DND-41 (cell line): ENCODE measurements at regions not wholly inside any gene's neighbourhood (a gene's known extent, or its start where the extent isn't known, plus 50 kb on each side); places are given as distances from the start of the nearest gene placed in this dataset.

Source experiments
- ATAC-seq: fragments of 200-7000 bp; cut with Tn5 transposase; 3 replicates; pipeline ENCODE4 v1.9.1; 2021; ENCODE audit warnings: low read depth; ENCODE audit not compliant: insufficient read depth
- DNase-seq: peaks from one replicate; pipeline ENCODE4 v3.0.0-alpha.2; 2020
- H2AFZ ChIP-seq: 2 replicates; pipeline ENCODE4 v1.6.0; 2012; ENCODE audit warnings: low read depth, low read length
- H3K27ac ChIP-seq: 2 replicates; pipeline ENCODE4 v1.5.1; 2012; ENCODE audit warnings: low read length, inconsistent platforms
- H3K27me3 ChIP-seq: fragments of 200-600 bp; sonication (generic); 2 replicates; pipeline ENCODE4 v1.6.0; 2012; ENCODE audit warnings: low read length, mild to moderate bottlenecking, inconsistent platforms; ENCODE audit not compliant: insufficient read depth, poor library complexity
- H3K36me3 ChIP-seq: 2 replicates; pipeline ENCODE4 v1.5.1; 2012; ENCODE audit warnings: low read length, inconsistent platforms; ENCODE audit not compliant: insufficient read depth
- H3K4me1 ChIP-seq: 2 replicates; pipeline ENCODE4 v1.5.1; 2012; ENCODE audit warnings: mild to moderate bottlenecking, low read length; ENCODE audit not compliant: insufficient read depth
- H3K4me2 ChIP-seq: 2 replicates; pipeline ENCODE4 v1.6.0; 2012; ENCODE audit warnings: mild to moderate bottlenecking, moderate library complexity, low read length, inconsistent platforms; ENCODE audit not compliant: insufficient read depth
- H3K4me3 ChIP-seq, 2 experiments: fragments of 200-600 bp in 1 of 2; shearing (Covaris generic) in 1 of 2; 2 replicates each; pipeline ENCODE4 v1.5.1; 2012 to 2016; ENCODE audit warnings: inconsistent platforms in 2 of 2, low read length in 2 of 2, mild to moderate bottlenecking in 2 of 2, low read depth in 1 of 2, moderate library complexity in 1 of 2
- H3K79me2 ChIP-seq: 2 replicates; pipeline ENCODE4 v1.6.0; 2012; ENCODE audit warnings: low read length, inconsistent platforms; ENCODE audit not compliant: insufficient read depth
- H3K9ac ChIP-seq: 2 replicates; pipeline ENCODE4 v1.6.0; 2012; ENCODE audit warnings: low read depth, mild to moderate bottlenecking, inconsistent platforms, low read length, moderate library complexity
- H3K9me3 ChIP-seq: 2 replicates; pipeline ENCODE4 v1.5.1; 2012; ENCODE audit warnings: low read length, moderate library complexity, mild to moderate bottlenecking, inconsistent platforms; ENCODE audit not compliant: insufficient read depth, severe bottlenecking
- H4K20me1 ChIP-seq: 2 replicates; pipeline ENCODE4 v1.6.0; 2012; ENCODE audit warnings: low read length; ENCODE audit not compliant: insufficient read depth
- EZH2 ChIP-seq: IDR thresholded peaks from 3 replicates; pipeline ENCODE4 v1.6.1; 2012; ENCODE audit warnings: borderline replicate concordance, low read depth, mild to moderate bottlenecking, moderate library complexity, low read length, inconsistent platforms; ENCODE audit not compliant: severe bottlenecking
- TF ChIP-seq, protein P1 (sequence below): IDR thresholded peaks from 2 replicates; pipeline ENCODE4 v1.5.1; 2012; ENCODE audit warnings: borderline replicate concordance, low read length, moderate library complexity, mild to moderate bottlenecking; ENCODE audit not compliant: poor library complexity, severe bottlenecking; ENCODE audit errors: extremely low read depth

GRCh38 chr6:109309917-109310316 is 72.3 kb downstream of the CD164 start:
- Histone ChIP-seq H3K4me1 (no peaks in the 10 kb centered on the region), H3K4me3 (no peak overlapping the region), H4K20me1 (no peaks in the 10 kb centered on the region), H3K27me3 (no peaks in the 10 kb centered on the region), H3K4me2 (no peak overlapping the region), H3K79me2 (no peaks in the 10 kb centered on the region), H3K9ac (no peak overlapping the region), H2AFZ (no peak overlapping the region), H3K27ac (no peak overlapping the region), H3K36me3 (no peaks in the 10 kb centered on the region), H3K9me3 (no peaks in the 10 kb centered on the region)
- no peak for DNase-seq
- no peak for TF ChIP-seq EZH2
- TF ChIP-seq, protein P1, sequence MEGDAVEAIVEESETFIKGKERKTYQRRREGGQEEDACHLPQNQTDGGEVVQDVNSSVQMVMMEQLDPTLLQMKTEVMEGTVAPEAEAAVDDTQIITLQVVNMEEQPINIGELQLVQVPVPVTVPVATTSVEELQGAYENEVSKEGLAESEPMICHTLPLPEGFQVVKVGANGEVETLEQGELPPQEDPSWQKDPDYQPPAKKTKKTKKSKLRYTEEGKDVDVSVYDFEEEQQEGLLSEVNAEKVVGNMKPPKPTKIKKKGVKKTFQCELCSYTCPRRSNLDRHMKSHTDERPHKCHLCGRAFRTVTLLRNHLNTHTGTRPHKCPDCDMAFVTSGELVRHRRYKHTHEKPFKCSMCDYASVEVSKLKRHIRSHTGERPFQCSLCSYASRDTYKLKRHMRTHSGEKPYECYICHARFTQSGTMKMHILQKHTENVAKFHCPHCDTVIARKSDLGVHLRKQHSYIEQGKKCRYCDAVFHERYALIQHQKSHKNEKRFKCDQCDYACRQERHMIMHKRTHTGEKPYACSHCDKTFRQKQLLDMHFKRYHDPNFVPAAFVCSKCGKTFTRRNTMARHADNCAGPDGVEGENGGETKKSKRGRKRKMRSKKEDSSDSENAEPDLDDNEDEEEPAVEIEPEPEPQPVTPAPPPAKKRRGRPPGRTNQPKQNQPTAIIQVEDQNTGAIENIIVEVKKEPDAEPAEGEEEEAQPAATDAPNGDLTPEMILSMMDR, result no peak
- no peak for ATAC-seq

- Histone ChIP-seq H3K27ac (no peak overlapping the region), H3K4me2 (no peak overlapping the region)
Observed at GRCh38 chr6:109308018-109308492, 74.2 kb downstream of the CD164 start.

GRCh38 chr6:109306733-109307132 is 75.5 kb downstream of the CD164 start:
- no peak overlapping the region for H3K9ac ChIP-seq
- no peaks in the 10 kb centered on the region for H3K9me3 ChIP-seq
- no peaks in the 10 kb centered on the region for H4K20me1 ChIP-seq
- H3K4me3 ChIP-seq, result no peak overlapping the region
- H3K4me2 ChIP-seq, result no peak overlapping the region
- H3K27ac ChIP-seq, result no peak overlapping the region
- peaks cover 8% of the 10 kb centered on the region for H3K4me1 ChIP-seq
- no peaks in the 10 kb centered on the region for H3K36me3 ChIP-seq
- no peak overlapping the region for H2AFZ ChIP-seq
- H3K79me2 ChIP-seq, result no peaks in the 10 kb centered on the region
- DNase-seq, result no peak
- TF ChIP-seq, protein P1, result no peak
- TF ChIP-seq EZH2, result no peak
- ATAC-seq, result no peak
- no peaks in the 10 kb centered on the region for H3K27me3 ChIP-seq

More at GRCh38 chr6:109308018-109308492, 74.2 kb downstream of the CD164 start:
- Histone ChIP-seq H3K9ac (no peak overlapping the region), H4K20me1 (no peaks in the 10 kb centered on the region), H3K27me3 (no peaks in the 10 kb centered on the region), H3K4me3 (no peak overlapping the region), H3K79me2 (no peaks in the 10 kb centered on the region), H2AFZ (no peak overlapping the region), H3K9me3 (no peaks in the 10 kb centered on the region), H3K36me3 (no peaks in the 10 kb centered on the region), H3K4me1 (peaks cover 8% of the 10 kb centered on the region)
- ATAC-seq, result no peak
- no peak for DNase-seq
- no peak for TF ChIP-seq EZH2

DNA sequence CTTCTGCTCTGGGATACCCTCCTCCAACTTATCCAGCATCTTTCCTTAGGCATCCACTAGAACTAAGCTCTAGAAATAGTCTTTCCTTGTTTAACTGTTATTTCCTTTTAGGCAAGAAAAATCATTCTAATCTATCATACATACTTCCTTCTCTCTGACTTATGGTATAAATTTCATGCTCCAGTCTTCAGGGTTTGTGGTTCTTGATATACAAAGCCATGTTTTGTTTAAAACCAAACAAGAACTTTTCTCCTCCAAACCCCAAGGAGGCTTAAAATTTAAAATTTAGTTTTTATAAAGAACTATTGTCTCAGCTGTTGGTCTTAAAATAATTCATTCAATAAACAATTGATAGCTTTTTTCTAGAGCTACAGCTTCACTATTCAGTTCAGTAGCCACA is 77.2 kb downstream of the CD164 start:
- Histone ChIP-seq H3K9ac (no peak overlapping the region), H3K4me2 (no peak overlapping the region)

More for the DNA sequence above, 77.2 kb downstream of the CD164 start:
- H3K27ac ChIP-seq, result no peak overlapping the region
- no peak overlapping the region for H2AFZ ChIP-seq
- H3K4me3 ChIP-seq, result no peak overlapping the region
- no peaks in the 10 kb centered on the region for H3K9me3 ChIP-seq
- no peaks in the 10 kb centered on the region for H4K20me1 ChIP-seq
- no peak for ATAC-seq
- DNase-seq, result no peak
- no peak for TF ChIP-seq EZH2
- TF ChIP-seq, protein P1, result no peak
- no peaks in the 10 kb centered on the region for H3K79me2 ChIP-seq
- H3K36me3 ChIP-seq, result no peaks in the 10 kb centered on the region
- H3K4me1 ChIP-seq, result peaks cover 8% of the 10 kb centered on the region
- no peaks in the 10 kb centered on the region for H3K27me3 ChIP-seq
